ENCODE measurements at regions not wholly inside any gene's neighbourhood (a gene's known extent, or its start where the extent isn't known, plus 50 kb on each side); places are given as distances from the start of the nearest gene placed in this dataset.

GRCh38 chr12:105637470-105637869 is 307.0 kb downstream of the C12orf75 start:
- Histone ChIP-seq H3K79me2 (ENCODE audit: control insufficient read depth, insufficient read depth, low read length) (no peaks in the 10 kb centered on the region), H3K27ac (ENCODE audit: control insufficient read depth, insufficient read depth) (no peak overlapping the region), H3K4me2 (ENCODE audit: control insufficient read depth, insufficient read depth) (no peak overlapping the region), H3K4me1 (ENCODE audit: control insufficient read depth, insufficient read depth, low read length) (no peaks in the 10 kb centered on the region), H3K4me3 (no peak overlapping the region), H3K27me3 (replicated peaks in 1 of 2; ENCODE audit: control insufficient read depth in 2 of 2, insufficient read depth in 2 of 2, low read length in 1 of 2) (no peaks in the 10 kb centered on the region), H4K20me1 (ENCODE audit: control insufficient read depth, insufficient read depth) (no peaks in the 10 kb centered on the region), H3K9me3 (replicated peaks; ENCODE audit: control insufficient read depth, insufficient read depth, low read length) (no peaks in the 10 kb centered on the region; the same call in 2 of the 3 replicates), H2AFZ (ENCODE audit: control insufficient read depth, low read depth, low read length) (no peak overlapping the region), H3K36me3 (ENCODE audit: control insufficient read depth in 2 of 2, insufficient read depth in 2 of 2, low read length in 1 of 2) (no peaks in the 10 kb centered on the region), H3K9ac (ENCODE audit: control insufficient read depth, insufficient read depth, low read length) (no peak overlapping the region)
- FAIRE-seq (no peak), ATAC-seq (no peak), DNase-seq (ENCODE audit: low read depth, low spot score) (no peak)
- POLR2A ChIA-PET = no interaction called here
- TF ChIP-seq STAT1 (conservative IDR thresholded peaks at IDR 0.05) = no peak
- no peak for TF ChIP-seq MYB (IDR thresholded peaks at IDR 0.05; ENCODE audit: borderline replicate concordance, low read depth, low read length)
- TF ChIP-seq CHD1 (IDR thresholded peaks at IDR 0.05; ENCODE audit: low read depth, low read length) = no peak
- no peak for TF ChIP-seq BMI1 (IDR thresholded peaks at IDR 0.05; ENCODE audit: borderline replicate concordance)
- TF ChIP-seq ZNF24 (IDR thresholded peaks at IDR 0.05) = no peak
- no peak for TF ChIP-seq RCOR1 (conservative IDR thresholded peaks at IDR 0.05; ENCODE audit: low read depth, low read length)
- no peak for TF ChIP-seq TAF1 (IDR thresholded peaks at IDR 0.05; ENCODE audit: borderline replicate concordance, low read depth, low read length)
- TF ChIP-seq GABPA (IDR thresholded peaks at IDR 0.05; ENCODE audit: low read depth) = no peak
- no peak for TF ChIP-seq SP1 (IDR thresholded peaks at IDR 0.05; ENCODE audit: low read depth, low read length)
- no peak for TF ChIP-seq PRDM15 (CRISPR knock-in tag; IDR thresholded peaks at IDR 0.05)
- TF ChIP-seq SRF (IDR thresholded peaks at IDR 0.05; ENCODE audit: low read depth in 2 of 2, low read length in 2 of 2) = no peak
- no peak for TF ChIP-seq STAT3 (IDR thresholded peaks at IDR 0.05; ENCODE audit: low read depth, low read length)
- TF ChIP-seq HDGF (IDR thresholded peaks at IDR 0.05) = no peak
- TF ChIP-seq E2F4 (IDR thresholded peaks at IDR 0.05; ENCODE audit: low read depth, low read length) = no peak
- TF ChIP-seq BCLAF1 (IDR thresholded peaks at IDR 0.05) = no peak
- no peak for TF ChIP-seq ATF2 (IDR thresholded peaks at IDR 0.05; ENCODE audit: low read length)
- RAD21 ChIA-PET (ENCODE audit: unreplicated experiment) = no interaction called here
- CTCF ChIA-PET = no interaction called here
- no TSS peak for BruUV-seq (replicated peaks)
- 21% methylated on average over 2 of the region's 2 CpGs for WGBS (ENCODE audit: insufficient coverage, insufficient replicate concordance, low lambda C conversion rate, missing lambda C conversion rate)
- in situ Hi-C loops (cut with MboI) = no loop called here
- SMC1A ChIA-PET (ENCODE audit: uncharacterized antibody, unreplicated experiment) = no interaction called here
- intact Hi-C loops (cut with micrococcal nuclease; ENCODE audit: unreplicated experiment) = no loop called here
